Tibial nerve (tissue), 4 donors: ENCODE measurements at regions not wholly inside any gene's neighbourhood (a gene's known extent, or its start where the extent isn't known, plus 50 kb on each side); places are given as distances from the start of the nearest gene placed in this dataset.

Experiments used
- EP300 ChIP-seq, 2 donors: sonication (generic); formaldehyde crosslinking; IDR thresholded peaks; one replicate each; pipeline ENCODE4 v1.6.1; 2017; ENCODE audit warnings: antibody characterized with exemption in 2 of 2, mild to moderate bottlenecking in 1 of 2
- POLR2A ChIP-seq, 2 donors: fragments of 450-650 bp; IDR thresholded peaks; one replicate each; pipeline ENCODE4 v1.6.1; 2017; ENCODE audit warnings: antibody characterized with exemption in 2 of 2, mild to moderate bottlenecking in 2 of 2, moderate library complexity in 2 of 2
- TF ChIP-seq, protein P1 (sequence below), 5 experiments: fragments of 200-600 bp in 3 of 5; fragments of 450-650 bp in 2 of 5; sonication (generic) in 3 of 5; IDR thresholded peaks; one replicate each; pipeline ENCODE4 v1.5.1; 2016 to 2019; ENCODE audit warnings: antibody characterized with exemption in 5 of 5, mild to moderate bottlenecking in 3 of 5, moderate library complexity in 2 of 5

GRCh38 chr11:29334776-29335130 is 682.1 kb downstream of the KCNA4 start:
- TF ChIP-seq, protein P1, sequence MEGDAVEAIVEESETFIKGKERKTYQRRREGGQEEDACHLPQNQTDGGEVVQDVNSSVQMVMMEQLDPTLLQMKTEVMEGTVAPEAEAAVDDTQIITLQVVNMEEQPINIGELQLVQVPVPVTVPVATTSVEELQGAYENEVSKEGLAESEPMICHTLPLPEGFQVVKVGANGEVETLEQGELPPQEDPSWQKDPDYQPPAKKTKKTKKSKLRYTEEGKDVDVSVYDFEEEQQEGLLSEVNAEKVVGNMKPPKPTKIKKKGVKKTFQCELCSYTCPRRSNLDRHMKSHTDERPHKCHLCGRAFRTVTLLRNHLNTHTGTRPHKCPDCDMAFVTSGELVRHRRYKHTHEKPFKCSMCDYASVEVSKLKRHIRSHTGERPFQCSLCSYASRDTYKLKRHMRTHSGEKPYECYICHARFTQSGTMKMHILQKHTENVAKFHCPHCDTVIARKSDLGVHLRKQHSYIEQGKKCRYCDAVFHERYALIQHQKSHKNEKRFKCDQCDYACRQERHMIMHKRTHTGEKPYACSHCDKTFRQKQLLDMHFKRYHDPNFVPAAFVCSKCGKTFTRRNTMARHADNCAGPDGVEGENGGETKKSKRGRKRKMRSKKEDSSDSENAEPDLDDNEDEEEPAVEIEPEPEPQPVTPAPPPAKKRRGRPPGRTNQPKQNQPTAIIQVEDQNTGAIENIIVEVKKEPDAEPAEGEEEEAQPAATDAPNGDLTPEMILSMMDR (IDR thresholded peaks at IDR 0.05): no peak
- TF ChIP-seq POLR2A (IDR thresholded peaks at IDR 0.05): no peak
- TF ChIP-seq EP300 (IDR thresholded peaks at IDR 0.05): no peak
